ENCODE measurements at regions not wholly inside any gene's neighbourhood (a gene's known extent, or its start where the extent isn't known, plus 50 kb on each side); places are given as distances from the start of the nearest gene placed in this dataset.

DNA sequence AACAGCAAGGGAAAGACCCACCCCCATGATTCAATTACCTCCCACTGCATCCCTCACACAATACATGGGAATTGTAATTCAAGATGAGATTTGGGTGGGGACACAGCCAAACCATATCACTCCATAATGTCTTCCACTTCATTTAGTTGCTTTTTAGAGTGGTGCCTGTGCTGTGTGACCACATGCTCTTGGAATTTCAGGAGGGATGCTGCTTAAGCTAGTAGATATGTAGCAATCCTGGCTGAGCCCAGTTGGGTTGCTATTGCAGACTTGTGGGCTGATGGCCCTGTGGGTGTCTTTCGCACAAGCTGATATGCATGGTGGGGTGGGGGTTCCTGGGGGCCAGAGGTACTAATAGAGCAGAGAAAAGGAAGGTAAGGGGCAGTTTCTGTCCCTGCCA lies 160.4 kb upstream of the SYT6 start:
- TF ChIP-seq, protein P1, sequence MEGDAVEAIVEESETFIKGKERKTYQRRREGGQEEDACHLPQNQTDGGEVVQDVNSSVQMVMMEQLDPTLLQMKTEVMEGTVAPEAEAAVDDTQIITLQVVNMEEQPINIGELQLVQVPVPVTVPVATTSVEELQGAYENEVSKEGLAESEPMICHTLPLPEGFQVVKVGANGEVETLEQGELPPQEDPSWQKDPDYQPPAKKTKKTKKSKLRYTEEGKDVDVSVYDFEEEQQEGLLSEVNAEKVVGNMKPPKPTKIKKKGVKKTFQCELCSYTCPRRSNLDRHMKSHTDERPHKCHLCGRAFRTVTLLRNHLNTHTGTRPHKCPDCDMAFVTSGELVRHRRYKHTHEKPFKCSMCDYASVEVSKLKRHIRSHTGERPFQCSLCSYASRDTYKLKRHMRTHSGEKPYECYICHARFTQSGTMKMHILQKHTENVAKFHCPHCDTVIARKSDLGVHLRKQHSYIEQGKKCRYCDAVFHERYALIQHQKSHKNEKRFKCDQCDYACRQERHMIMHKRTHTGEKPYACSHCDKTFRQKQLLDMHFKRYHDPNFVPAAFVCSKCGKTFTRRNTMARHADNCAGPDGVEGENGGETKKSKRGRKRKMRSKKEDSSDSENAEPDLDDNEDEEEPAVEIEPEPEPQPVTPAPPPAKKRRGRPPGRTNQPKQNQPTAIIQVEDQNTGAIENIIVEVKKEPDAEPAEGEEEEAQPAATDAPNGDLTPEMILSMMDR (conservative IDR thresholded peaks at IDR 0.05; ENCODE audit: low read depth, low read length) = no peak
- TF ChIP-seq CHD1 (IDR thresholded peaks at IDR 0.05; ENCODE audit: low read depth, low read length) (no peak), RFX5 (IDR thresholded peaks at IDR 0.05; ENCODE audit: low read depth, low read length) (no peak), RAD21 (IDR thresholded peaks at IDR 0.05; ENCODE audit: low read length) (no peak), MXI1 (IDR thresholded peaks at IDR 0.05; ENCODE audit: borderline replicate concordance, low read depth, low read length) (no peak), POLR2A (IDR thresholded peaks at IDR 0.05; ENCODE audit: low read depth, low read length) (no peak), CEBPB (IDR thresholded peaks at IDR 0.05; ENCODE audit: low read depth, low read length) (peak; percentile 70), MAZ (IDR thresholded peaks at IDR 0.05; ENCODE audit: borderline replicate concordance, low read depth, low read length) (no peak), RCOR1 (IDR thresholded peaks at IDR 0.05; ENCODE audit: insufficient replicate concordance, low read length) (no peak), SMC3 (IDR thresholded peaks at IDR 0.05; ENCODE audit: low read depth, low read length) (no peak), FOS (IDR thresholded peaks at IDR 0.05; ENCODE audit: low read depth, low read length) (no peak), BHLHE40 (IDR thresholded peaks at IDR 0.05; ENCODE audit: low read depth, low read length) (no peak)
- TF ChIP-seq, protein P2, sequence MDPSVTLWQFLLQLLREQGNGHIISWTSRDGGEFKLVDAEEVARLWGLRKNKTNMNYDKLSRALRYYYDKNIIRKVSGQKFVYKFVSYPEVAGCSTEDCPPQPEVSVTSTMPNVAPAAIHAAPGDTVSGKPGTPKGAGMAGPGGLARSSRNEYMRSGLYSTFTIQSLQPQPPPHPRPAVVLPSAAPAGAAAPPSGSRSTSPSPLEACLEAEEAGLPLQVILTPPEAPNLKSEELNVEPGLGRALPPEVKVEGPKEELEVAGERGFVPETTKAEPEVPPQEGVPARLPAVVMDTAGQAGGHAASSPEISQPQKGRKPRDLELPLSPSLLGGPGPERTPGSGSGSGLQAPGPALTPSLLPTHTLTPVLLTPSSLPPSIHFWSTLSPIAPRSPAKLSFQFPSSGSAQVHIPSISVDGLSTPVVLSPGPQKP (IDR thresholded peaks at IDR 0.05; ENCODE audit: borderline replicate concordance, low read depth, low read length) = no peak
- TF ChIP-seq, protein P3, sequence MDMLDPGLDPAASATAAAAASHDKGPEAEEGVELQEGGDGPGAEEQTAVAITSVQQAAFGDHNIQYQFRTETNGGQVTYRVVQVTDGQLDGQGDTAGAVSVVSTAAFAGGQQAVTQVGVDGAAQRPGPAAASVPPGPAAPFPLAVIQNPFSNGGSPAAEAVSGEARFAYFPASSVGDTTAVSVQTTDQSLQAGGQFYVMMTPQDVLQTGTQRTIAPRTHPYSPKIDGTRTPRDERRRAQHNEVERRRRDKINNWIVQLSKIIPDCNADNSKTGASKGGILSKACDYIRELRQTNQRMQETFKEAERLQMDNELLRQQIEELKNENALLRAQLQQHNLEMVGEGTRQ (IDR thresholded peaks at IDR 0.05; ENCODE audit: low read depth, low read length) = no peak

Data from IMR-90 (cell line).